Activated CD4-positive, alpha-beta memory T cell treated with anti-CD3 and anti-CD28 coated beads for 36 hours (primary cell): ENCODE measurements at regions not wholly inside any gene's neighbourhood (a gene's known extent, or its start where the extent isn't known, plus 50 kb on each side); places are given as distances from the start of the nearest gene placed in this dataset.

Source experiments
- CTCF ChIA-PET: fragments of 350-600 bp; sonication (Branson Sonifier 250); formaldehyde crosslinking; loops from one replicate; lab custom pipeline; 2021; ENCODE audit warnings: antibody characterized with exemption, inconsistent platforms; lab: Charles Lee
- POLR2A ChIA-PET: fragments of 350-600 bp; sonication (Branson Sonifier 250); formaldehyde crosslinking; loops from one replicate; lab custom pipeline; 2021; ENCODE audit warnings: antibody characterized with exemption; lab: Charles Lee
- DNase-seq: peaks from one replicate; pipeline ENCODE4 v3.0.0-alpha.2; 2020
- H3K27ac Mint-ChIP-seq: one replicate; pipeline ENCODE4 v1.8.0; 2021; ENCODE audit warnings: mixed read lengths
- H3K27me3 Mint-ChIP-seq: one replicate; pipeline ENCODE4 v1.8.0; 2021; ENCODE audit warnings: mixed read lengths
- H3K36me3 Mint-ChIP-seq: one replicate; pipeline ENCODE4 v1.8.0; 2021; ENCODE audit warnings: mixed read lengths
- H3K4me1 Mint-ChIP-seq: one replicate; pipeline ENCODE4 v1.8.0; 2021; ENCODE audit warnings: low read depth, mixed read lengths
- H3K4me3 Mint-ChIP-seq: one replicate; pipeline ENCODE4 v1.8.0; 2021; ENCODE audit warnings: mild to moderate bottlenecking, mixed read lengths
- H3K9me3 Mint-ChIP-seq: one replicate; pipeline ENCODE4 v1.8.0; 2021; ENCODE audit warnings: mixed read lengths
- intact Hi-C: fragments of 100-400 bp; cut with micrococcal nuclease; formaldehyde crosslinking; loops from one replicate; pipeline ENCODE4 v1.15.1; 2023

- ChIA-PET CTCF (no interaction called here), POLR2A (no interaction called here)
- intact Hi-C loops: no loop called here
- no peak overlapping the region for H3K27ac Mint-ChIP-seq
- no peaks in the 10 kb centered on the region for H3K27me3 Mint-ChIP-seq
- no peaks in the 10 kb centered on the region for H3K4me1 Mint-ChIP-seq
- H3K36me3 Mint-ChIP-seq: no peaks in the 10 kb centered on the region
- no peaks in the 10 kb centered on the region for H3K9me3 Mint-ChIP-seq
- no peak overlapping the region for H3K4me3 Mint-ChIP-seq
- no peak for DNase-seq
Measured at GRCh38 chr19:30630289-30631032, 258.3 kb downstream of the ZNF536 start.

GRCh38 chr19:30629086-30629485, 256.9 kb downstream of the ZNF536 start:
- CTCF ChIA-PET: no interaction called here
- peaks cover 4% of the 10 kb centered on the region for H3K9me3 Mint-ChIP-seq
- intact Hi-C loops: no loop called here

GRCh38 chr19:30626626-30626966, 254.4 kb downstream of the ZNF536 start:
- CTCF ChIA-PET: no interaction called here
- no peak overlapping the region for H3K4me3 Mint-ChIP-seq
- POLR2A ChIA-PET: no interaction called here
- H3K36me3 Mint-ChIP-seq: peaks cover 2% of the 10 kb centered on the region
- H3K9me3 Mint-ChIP-seq: peaks cover 16% of the 10 kb centered on the region
- no peak overlapping the region for H3K27ac Mint-ChIP-seq
- no peak for DNase-seq
- intact Hi-C loops: no loop called here
- H3K4me1 Mint-ChIP-seq: no peaks in the 10 kb centered on the region
- H3K27me3 Mint-ChIP-seq: peaks cover 2% of the 10 kb centered on the region

More at GRCh38 chr19:30629086-30629485, 256.9 kb downstream of the ZNF536 start:
- Mint-ChIP-seq H3K27me3 (no peaks in the 10 kb centered on the region), H3K4me3 (no peak overlapping the region), H3K4me1 (no peaks in the 10 kb centered on the region), H3K27ac (no peak overlapping the region), H3K36me3 (no peaks in the 10 kb centered on the region)
- POLR2A ChIA-PET: no interaction called here
- DNase-seq: no peak

GRCh38 chr19:30625947-30626625, 253.9 kb downstream of the ZNF536 start:
- Mint-ChIP-seq H3K27ac (no peak overlapping the region), H3K36me3 (peaks cover 2% of the 10 kb centered on the region), H3K27me3 (peaks cover 2% of the 10 kb centered on the region), H3K4me1 (no peaks in the 10 kb centered on the region), H3K9me3 (peaks cover 16% of the 10 kb centered on the region), H3K4me3 (no peak overlapping the region)
- intact Hi-C loops: no loop called here
- ChIA-PET POLR2A (no interaction called here), CTCF (no interaction called here)
- no peak for DNase-seq

GRCh38 chr19:30622276-30622675, 250.1 kb downstream of the ZNF536 start:
- CTCF ChIA-PET: no interaction called here
- no peak overlapping the region for H3K4me3 Mint-ChIP-seq
- H3K36me3 Mint-ChIP-seq: peaks cover 2% of the 10 kb centered on the region
- H3K9me3 Mint-ChIP-seq: peaks cover 16% of the 10 kb centered on the region
- H3K4me1 Mint-ChIP-seq: no peaks in the 10 kb centered on the region
- no peak for DNase-seq
- H3K27ac Mint-ChIP-seq: no peak overlapping the region
- peaks cover 2% of the 10 kb centered on the region for H3K27me3 Mint-ChIP-seq
- POLR2A ChIA-PET: no interaction called here
- intact Hi-C loops: no loop called here

GRCh38 chr19:30621326-30621920, 249.2 kb downstream of the ZNF536 start:
- CTCF ChIA-PET: interaction anchor here (0.6 kb wide), 1 partner anchor 1233 kb away, joined by 3 read pairs; no protein-coding TSS in a partner anchor
- POLR2A ChIA-PET: no interaction called here
- intact Hi-C loops: no loop called here
- no peak overlapping the region for H3K27ac Mint-ChIP-seq
- H3K4me3 Mint-ChIP-seq: no peak overlapping the region
- peaks cover 2% of the 10 kb centered on the region for H3K27me3 Mint-ChIP-seq
- DNase-seq: no peak
- no peaks in the 10 kb centered on the region for H3K4me1 Mint-ChIP-seq
- H3K36me3 Mint-ChIP-seq: peaks cover 2% of the 10 kb centered on the region
- peaks cover 16% of the 10 kb centered on the region for H3K9me3 Mint-ChIP-seq

- Mint-ChIP-seq H3K4me1 (no peaks in the 10 kb centered on the region), H3K9me3 (peaks cover 16% of the 10 kb centered on the region), H3K27me3 (peaks cover 2% of the 10 kb centered on the region), H3K4me3 (no peak overlapping the region), H3K27ac (no peak overlapping the region), H3K36me3 (peaks cover 2% of the 10 kb centered on the region)
- CTCF ChIA-PET: interaction anchor here (0.6 kb wide), 1 partner anchor 332 kb away, joined by 3 read pairs; no protein-coding TSS in a partner anchor
- intact Hi-C loops: no loop called here
- DNase-seq: no peak
- POLR2A ChIA-PET: no interaction called here
Measured at GRCh38 chr19:30620354-30620753, 248.2 kb downstream of the ZNF536 start.

GRCh38 chr19:30609656-30610270, 237.6 kb downstream of the ZNF536 start:
- no peak for DNase-seq
- Mint-ChIP-seq H3K27me3 (no peaks in the 10 kb centered on the region), H3K4me1 (no peaks in the 10 kb centered on the region), H3K36me3 (no peaks in the 10 kb centered on the region), H3K9me3 (no peaks in the 10 kb centered on the region), H3K27ac (no peak overlapping the region), H3K4me3 (no peak overlapping the region)
- ChIA-PET POLR2A (no interaction called here), CTCF (no interaction called here)
- intact Hi-C loops: no loop called here

- H3K9me3 Mint-ChIP-seq: no peaks in the 10 kb centered on the region
- H3K27me3 Mint-ChIP-seq: no peaks in the 10 kb centered on the region
- intact Hi-C loops: no loop called here
- DNase-seq: no peak
- H3K4me3 Mint-ChIP-seq: no peak overlapping the region
- ChIA-PET CTCF (no interaction called here), POLR2A (no interaction called here)
- no peak overlapping the region for H3K27ac Mint-ChIP-seq
- no peaks in the 10 kb centered on the region for H3K36me3 Mint-ChIP-seq
- H3K4me1 Mint-ChIP-seq: no peaks in the 10 kb centered on the region
Measured at GRCh38 chr19:30608471-30608870, 236.3 kb downstream of the ZNF536 start.
